ENCODE measurements at regions not wholly inside any gene's neighbourhood (a gene's known extent, or its start where the extent isn't known, plus 50 kb on each side); places are given as distances from the start of the nearest gene placed in this dataset.

GRCh38 chr2:193074933-193075332 is 880.2 kb upstream of the TMEFF2 start:
- no peaks in the 10 kb centered on the region for H3K36me3 ChIP-seq (replicated peaks in 1 of 2; ENCODE audit: control insufficient read depth in 1 of 2, insufficient read depth in 2 of 2, low read length in 2 of 2)
- no peak for DNase-seq (ENCODE audit: low spot score)
- FAIRE-seq = no peak
- ATAC-seq = no peak
- WGBS (ENCODE audit: low lambda C conversion rate) = 0% methylated on average over 2 of the region's 2 CpGs
- ChIA-PET CTCF (ENCODE audit: low intra/inter-chr PET ratio, low total read pairs) (no interaction called here), POLR2A (no interaction called here)
- H3K4me3 ChIP-seq (replicated peaks in 1 of 3; ENCODE audit: insufficient read depth in 1 of 3, low read depth in 2 of 3, low read length in 3 of 3) = no peak overlapping the region
- H4K20me1 ChIP-seq (ENCODE audit: insufficient read depth, low read length) = no peaks in the 10 kb centered on the region
- in situ Hi-C loops (cut with HindIII; ENCODE audit: extremely low pct_ligation_motif_present, low pct_unique_long_range_greater_than_20kb) = no loop called here
- no peaks in the 10 kb centered on the region for H3K27me3 ChIP-seq (ENCODE audit: control insufficient read depth in 1 of 2, insufficient read depth in 2 of 2, low read length in 2 of 2)
- no peaks in the 10 kb centered on the region for H3K79me2 ChIP-seq (ENCODE audit: insufficient read depth, low read length)
- H3K27ac ChIP-seq (ENCODE audit: extremely low read length, insufficient read depth, low read length) = no peak overlapping the region
- H3K9ac ChIP-seq (ENCODE audit: insufficient read depth, low read depth, low read length) = no peak overlapping the region
- intact Hi-C loops (cut with micrococcal nuclease; ENCODE audit: unreplicated experiment) = no loop called here
- H3K9me3 ChIP-seq (ENCODE audit: low read length) = peaks cover 23% of the 10 kb centered on the region
- TF ChIP-seq MNT (IDR thresholded peaks at IDR 0.05) (peak; percentile 93), JARID2 (CRISPR knock-in tag; IDR thresholded peaks at IDR 0.05; ENCODE audit: insufficient replicate concordance) (no peak)
- BruUV-seq (replicated peaks) = no TSS peak
- no peak overlapping the region for H3K4me2 ChIP-seq (ENCODE audit: low read depth, low read length)
- no peaks in the 10 kb centered on the region for H3K4me1 ChIP-seq (ENCODE audit: insufficient read depth, low read length)
- no peak overlapping the region for H2AFZ ChIP-seq (ENCODE audit: low read length)

GRCh38 chr2:193072647-193073046 is 877.9 kb upstream of the TMEFF2 start:
- in situ Hi-C loops (cut with HindIII; ENCODE audit: extremely low pct_ligation_motif_present, low pct_unique_long_range_greater_than_20kb) = no loop called here
- DNase-seq (ENCODE audit: low spot score) (no peak), FAIRE-seq (no peak), ATAC-seq (no peak)
- Histone ChIP-seq H3K9ac (ENCODE audit: insufficient read depth, low read depth, low read length) (no peak overlapping the region), H3K4me3 (replicated peaks in 1 of 3; ENCODE audit: insufficient read depth in 1 of 3, low read depth in 2 of 3, low read length in 3 of 3) (no peak overlapping the region), H3K4me1 (ENCODE audit: insufficient read depth, low read length) (no peaks in the 10 kb centered on the region), H3K79me2 (ENCODE audit: insufficient read depth, low read length) (no peaks in the 10 kb centered on the region), H3K27ac (ENCODE audit: extremely low read length, insufficient read depth, low read length) (no peak overlapping the region), H2AFZ (ENCODE audit: low read length) (no peak overlapping the region), H3K36me3 (replicated peaks in 1 of 2; ENCODE audit: control insufficient read depth in 1 of 2, insufficient read depth in 2 of 2, low read length in 2 of 2) (no peaks in the 10 kb centered on the region), H4K20me1 (ENCODE audit: insufficient read depth, low read length) (no peaks in the 10 kb centered on the region), H3K27me3 (ENCODE audit: control insufficient read depth in 1 of 2, insufficient read depth in 2 of 2, low read length in 2 of 2) (no peaks in the 10 kb centered on the region), H3K9me3 (ENCODE audit: low read length) (peaks cover 30% of the 10 kb centered on the region), H3K4me2 (ENCODE audit: low read depth, low read length) (no peak overlapping the region)
- ChIA-PET CTCF (ENCODE audit: low intra/inter-chr PET ratio, low total read pairs) (no interaction called here), POLR2A (no interaction called here)
- WGBS (ENCODE audit: low lambda C conversion rate) = 7% methylated on average over 3 of the region's 3 CpGs
- intact Hi-C loops (cut with micrococcal nuclease; ENCODE audit: unreplicated experiment) = no loop called here
- BruUV-seq (replicated peaks) = no TSS peak
- TF ChIP-seq ZNF512B (CRISPR knock-in tag; IDR thresholded peaks at IDR 0.05; ENCODE audit: borderline replicate concordance) (no peak), ZNF292 (CRISPR knock-in tag; IDR thresholded peaks at IDR 0.05; ENCODE audit: borderline replicate concordance, low read depth) (no peak), DMTF1 (CRISPR knock-in tag; IDR thresholded peaks at IDR 0.05) (no peak), ZNF160 (CRISPR knock-in tag; IDR thresholded peaks at IDR 0.05) (no peak), ZNF143 (CRISPR knock-in tag; IDR thresholded peaks at IDR 0.05) (no peak), NONO (IDR thresholded peaks at IDR 0.05) (no peak), NONO (CRISPR knock-in tag; conservative IDR thresholded peaks at IDR 0.05) (no peak), HNRNPUL1 (IDR thresholded peaks at IDR 0.05; ENCODE audit: low read depth, low read length) (no peak), CSRNP1 (CRISPR knock-in tag; IDR thresholded peaks at IDR 0.05) (no peak)
